PC-3 (cell line): ENCODE measurements at regions not wholly inside any gene's neighbourhood (a gene's known extent, or its start where the extent isn't known, plus 50 kb on each side); places are given as distances from the start of the nearest gene placed in this dataset.

Experiments used
- CTCF ChIP-seq: fragments of 300-600 bp; sonication (generic); conservative IDR thresholded peaks from 2 replicates; pipeline ENCODE4 v1.5.1; 2017; ENCODE audit warnings: antibody characterized with exemption, low read depth, mild to moderate bottlenecking, low read length
- EZH2 ChIP-seq: fragments of 300-600 bp; sonication (generic); IDR thresholded peaks from one replicate; pipeline ENCODE4 v1.6.1; 2017; ENCODE audit warnings: antibody characterized with exemption, mild to moderate bottlenecking, low read length; ENCODE audit not compliant: unreplicated experiment
- EZH2phosphoT487 ChIP-seq: fragments of 300-600 bp; sonication (generic); IDR thresholded peaks from 2 replicates; pipeline ENCODE4 v1.6.1; 2018; ENCODE audit warnings: mild to moderate bottlenecking, antibody characterized with exemption, low read length, borderline replicate concordance

DNA sequence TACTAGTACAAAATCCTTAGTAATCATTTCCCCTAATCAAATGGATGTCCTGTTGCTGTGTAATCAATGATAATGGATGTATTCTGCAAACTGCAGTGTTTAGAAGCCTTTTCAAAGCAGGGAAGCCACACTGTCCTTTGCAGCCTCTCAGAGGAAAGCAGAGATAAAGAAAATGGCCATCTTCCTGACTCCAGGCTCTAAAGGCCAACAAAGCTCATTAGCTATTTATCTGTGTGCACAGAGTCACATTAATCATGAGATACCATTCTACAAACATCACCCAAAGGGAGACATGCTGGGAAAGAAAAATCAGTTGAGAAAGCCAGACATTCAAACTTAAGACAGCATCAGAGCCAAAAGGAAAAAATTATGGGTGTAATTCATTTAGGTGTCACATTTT is 165.0 kb downstream of the RAD51AP2 start:
- TF ChIP-seq CTCF, result no peak
- TF ChIP-seq EZH2, result no peak
- TF ChIP-seq EZH2phosphoT487, result no peak
